H1 (cell line): ENCODE measurements at regions not wholly inside any gene's neighbourhood (a gene's known extent, or its start where the extent isn't known, plus 50 kb on each side); places are given as distances from the start of the nearest gene placed in this dataset.

Experiments
- CTCF ChIA-PET: fragments of 300-600 bp; sonication (Branson Sonifier 250); formaldehyde crosslinking; loops from one replicate; lab custom pipeline; 2021; ENCODE audit not compliant: partially characterized antibody; lab: Charles Lee
- POLR2A ChIA-PET: fragments of 300-600 bp; sonication (Branson Sonifier 250); formaldehyde crosslinking; loops from one replicate; lab custom pipeline; 2021; ENCODE audit warnings: inconsistent platforms; ENCODE audit not compliant: partially characterized antibody; lab: Charles Lee
- DNase-seq, 2 experiments: peaks; one replicate each; pipeline versions ENCODE4 v3.0.0 to v3.0.0-alpha.2; 2010 to 2022; ENCODE audit warnings: low spot score in 2 of 2, low read depth in 1 of 2, mixed read lengths in 1 of 2
- FAIRE-seq: peaks from 2 replicates; lab custom pipeline; 2011; peaks lifted over from hg19 to GRCh38; lab: Jason Lieb, UNC
- H2AFZ ChIP-seq: 2 replicates; pipeline ENCODE4 v1.8.1; 2012; ENCODE audit warnings: low read length, inconsistent platforms
- H2AK5ac ChIP-seq: 2 replicates; pipeline ENCODE4 v1.6.1; 2013; ENCODE audit warnings: low read depth, low read length
- H2BK120ac ChIP-seq: replicated peaks from 2 replicates; pipeline ENCODE3; 2013; ENCODE audit warnings: low read depth, low read length, inconsistent platforms
- H2BK12ac ChIP-seq: 2 replicates; pipeline ENCODE4 v1.6.1; 2013; ENCODE audit warnings: low read depth, low read length
- H2BK15ac ChIP-seq: 2 replicates; pipeline ENCODE4 v1.6.1; 2013; ENCODE audit warnings: low read length
- H2BK20ac ChIP-seq: 2 replicates; pipeline ENCODE4 v1.6.1; 2013; ENCODE audit warnings: low read length
- H2BK5ac ChIP-seq: 2 replicates; pipeline ENCODE4 v1.6.1; 2013; ENCODE audit warnings: low read depth, low read length
- H3K14ac ChIP-seq: 2 replicates; pipeline ENCODE4 v1.6.1; 2013; ENCODE audit warnings: inconsistent platforms; ENCODE audit not compliant: insufficient read length
- H3K18ac ChIP-seq: 2 replicates; pipeline ENCODE4 v1.6.1; 2013; ENCODE audit warnings: low read length; ENCODE audit errors: extremely low read depth
- H3K23ac ChIP-seq: 2 replicates; pipeline ENCODE4 v1.6.1; 2013; ENCODE audit warnings: inconsistent platforms; ENCODE audit not compliant: insufficient read length
- H3K23me2 ChIP-seq: 2 replicates; pipeline ENCODE4 v1.6.1; 2013; ENCODE audit warnings: low read depth, low read length
- H3K27ac ChIP-seq: 2 replicates; pipeline ENCODE4 v1.6.1; 2011; ENCODE audit warnings: low read depth, low read length, inconsistent platforms
- H3K27me3 ChIP-seq, 4 experiments: replicated peaks in 1 of 4; 1 replicate in 1 of 4; 2 replicates in 3 of 4; pipeline versions ENCODE4 v1.6.1 to v1.8.1; 2011 to 2013; ENCODE audit warnings: low read length in 3 of 4, mild to moderate bottlenecking in 3 of 4, inconsistent platforms in 2 of 4, mixed read lengths in 2 of 4, moderate library complexity in 1 of 4; ENCODE audit not compliant: control insufficient read depth in 3 of 4, insufficient read depth in 3 of 4; ENCODE audit errors: extremely low read depth in 1 of 4
- H3K36me3 ChIP-seq, 4 experiments: 2 replicates each; pipeline versions ENCODE4 v1.6.1 to v1.8.1; 2011 to 2013; ENCODE audit warnings: mild to moderate bottlenecking in 4 of 4, low read length in 3 of 4, moderate library complexity in 2 of 4, control low read depth in 1 of 4, inconsistent platforms in 1 of 4; ENCODE audit not compliant: insufficient read depth in 4 of 4, control insufficient read depth in 2 of 4
- H3K4ac ChIP-seq: replicated peaks from 2 replicates; pipeline ENCODE3; 2013; ENCODE audit warnings: low read length, low read depth, mixed read lengths, inconsistent platforms; ENCODE audit not compliant: insufficient read length
- H3K4me1 ChIP-seq, 4 experiments: replicated peaks in 1 of 4; 1 replicate in 1 of 4; 2 replicates in 3 of 4; pipeline versions ENCODE4 v1.6.1 to v1.8.1; 2011 to 2013; ENCODE audit warnings: low read length in 3 of 4, inconsistent platforms in 2 of 4, mixed read lengths in 1 of 4; ENCODE audit not compliant: insufficient read depth in 4 of 4, control insufficient read depth in 3 of 4
- H3K4me2 ChIP-seq, 2 experiments: 2 replicates each; pipeline versions ENCODE4 v1.6.1 to v1.8.1; 2011 to 2013; ENCODE audit warnings: low read depth in 2 of 2, low read length in 2 of 2, control low read depth in 1 of 2, inconsistent platforms in 1 of 2, mild to moderate bottlenecking in 1 of 2; ENCODE audit not compliant: insufficient read depth in 1 of 2
- H3K4me3 ChIP-seq, 4 experiments: fragments of 200-600, 300-600 bp in 1 of 4; sonication (generic), shearing (Covaris generic), sonication (Bioruptor Twin) in 1 of 4; 2 replicates each; pipeline versions ENCODE4 v1.5.1 to v1.8.1; 2011 to 2016; ENCODE audit warnings: low read length in 4 of 4, low read depth in 3 of 4, control low read depth in 2 of 4, inconsistent platforms in 2 of 4, mild to moderate bottlenecking in 2 of 4, mixed read lengths in 1 of 4, moderate library complexity in 1 of 4; ENCODE audit not compliant: insufficient read depth in 2 of 4; ENCODE audit errors: extremely low read depth in 1 of 4
- H3K56ac ChIP-seq: replicated peaks from 2 replicates; pipeline ENCODE3; 2013; ENCODE audit warnings: low read depth, mild to moderate bottlenecking, mixed read lengths, low read length, inconsistent platforms; ENCODE audit not compliant: insufficient read length
- H3K79me1 ChIP-seq: 2 replicates; pipeline ENCODE4 v1.6.1; 2013; ENCODE audit warnings: low read depth, low read length, control low read depth
- H3K79me2 ChIP-seq, 2 experiments: 2 replicates each; pipeline versions ENCODE4 v1.6.1 to v1.8.1; 2012 to 2013; ENCODE audit warnings: low read length in 2 of 2, mild to moderate bottlenecking in 2 of 2, inconsistent platforms in 1 of 2; ENCODE audit not compliant: insufficient read depth in 2 of 2, control insufficient read depth in 1 of 2
- H3K9ac ChIP-seq, 4 experiments: replicated peaks in 1 of 4; 1 replicate in 1 of 4; 2 replicates in 3 of 4; pipeline versions ENCODE4 v1.6.1 to v1.8.1; 2011 to 2013; ENCODE audit warnings: low read depth in 3 of 4, low read length in 3 of 4, control low read depth in 2 of 4, mild to moderate bottlenecking in 2 of 4, moderate library complexity in 2 of 4, inconsistent platforms in 1 of 4; ENCODE audit errors: extremely low read depth in 1 of 4
- H3K9me3 ChIP-seq, 2 experiments: 2 replicates each; pipeline versions ENCODE4 v1.6.1 to v1.8.1; 2012 to 2013; ENCODE audit warnings: mild to moderate bottlenecking in 2 of 2, moderate library complexity in 2 of 2, control low read depth in 1 of 2, inconsistent platforms in 1 of 2, low read depth in 1 of 2, low read length in 1 of 2, mixed read lengths in 1 of 2; ENCODE audit not compliant: insufficient read depth in 2 of 2
- H4K20me1 ChIP-seq, 2 experiments: replicated peaks in 1 of 2; 2 replicates each; pipeline versions ENCODE3 to v1.8.1; 2011 to 2013; ENCODE audit warnings: inconsistent platforms in 2 of 2, low read length in 2 of 2, mild to moderate bottlenecking in 1 of 2; ENCODE audit not compliant: insufficient read depth in 2 of 2, control insufficient read depth in 1 of 2
- H4K5ac ChIP-seq: 2 replicates; pipeline ENCODE4 v1.6.1; 2013; ENCODE audit warnings: low read length, low read depth, mixed read lengths, inconsistent platforms; ENCODE audit not compliant: insufficient read length
- H4K8ac ChIP-seq: 2 replicates; pipeline ENCODE4 v1.8.0; 2013; ENCODE audit warnings: mild to moderate bottlenecking, moderate library complexity, low read length, inconsistent platforms; ENCODE audit not compliant: insufficient read depth; ENCODE audit errors: extremely low read depth
- H4K91ac ChIP-seq: replicated peaks from 2 replicates; pipeline ENCODE3; 2013; ENCODE audit warnings: low read length, mixed read lengths, inconsistent platforms; ENCODE audit not compliant: insufficient read length
- BCL11A ChIP-seq, 2 experiments: IDR thresholded peaks; one replicate each; pipeline ENCODE4 v1.6.1; 2011; ENCODE audit warnings: low read depth in 2 of 2, low read length in 2 of 2, mild to moderate bottlenecking in 2 of 2
- BRCA1 ChIP-seq: IDR thresholded peaks from 2 replicates; pipeline ENCODE4 v1.6.1; 2012; ENCODE audit warnings: low read depth, low read length, improper control_type of control experiment
- CHD1 ChIP-seq: IDR thresholded peaks from 2 replicates; pipeline ENCODE4 v1.6.1; 2012; ENCODE audit warnings: low read depth, low read length, improper control_type of control experiment
- CREB1 ChIP-seq: IDR thresholded peaks from 2 replicates; pipeline ENCODE4 v1.6.1; 2012; ENCODE audit warnings: inconsistent platforms
- EGR1 ChIP-seq: IDR thresholded peaks from 2 replicates; pipeline ENCODE4 v1.6.1; 2011; ENCODE audit warnings: low read depth, low read length, borderline replicate concordance
- JUN ChIP-seq: IDR thresholded peaks from 2 replicates; pipeline ENCODE4 v1.6.1; 2011; ENCODE audit warnings: low read depth, mild to moderate bottlenecking, improper control_type of control experiment, low read length
- KDM5A ChIP-seq: fragments of 200-600 bp; IDR thresholded peaks from 2 replicates; pipeline ENCODE4 v1.7.1; 2012; ENCODE audit warnings: mild to moderate bottlenecking, low read length, inconsistent platforms, mixed read lengths
- NRF1 ChIP-seq: IDR thresholded peaks from 2 replicates; pipeline ENCODE4 v1.6.1; 2011; ENCODE audit warnings: mild to moderate bottlenecking, low read depth, low read length, improper control_type of control experiment
- PHF8 ChIP-seq: fragments of 200-600 bp; sonication (generic); conservative IDR thresholded peaks from 2 replicates; pipeline ENCODE4 v1.7.1; 2012; ENCODE audit warnings: low read depth, mild to moderate bottlenecking, inconsistent platforms, low read length, moderate library complexity
- POLR2AphosphoS5 ChIP-seq: IDR thresholded peaks from 2 replicates; pipeline ENCODE4 v1.6.1; 2011; ENCODE audit warnings: low read depth, low read length
- SRF ChIP-seq: IDR thresholded peaks from 2 replicates; pipeline ENCODE4 v1.6.1; 2011; ENCODE audit warnings: mild to moderate bottlenecking, low read depth, low read length, moderate library complexity
- TAF7 ChIP-seq: optimal IDR thresholded peaks from 2 replicates; pipeline ENCODE3; 2011; ENCODE audit warnings: low read depth, mild to moderate bottlenecking, inconsistent platforms, low read length, moderate library complexity, borderline replicate concordance
- TEAD4 ChIP-seq: IDR thresholded peaks from 2 replicates; pipeline ENCODE4 v1.6.1; 2012; ENCODE audit warnings: low read depth, low read length, inconsistent platforms, mixed read lengths
- USF2 ChIP-seq: IDR thresholded peaks from 2 replicates; pipeline ENCODE4 v1.6.1; 2011; ENCODE audit warnings: low read length, improper control_type of control experiment
- TF ChIP-seq, protein P1 (sequence below): IDR thresholded peaks from 2 replicates; pipeline ENCODE4 v1.6.1; 2012; ENCODE audit warnings: low read length, inconsistent platforms

- Histone ChIP-seq H2BK20ac (no peak overlapping the region), H3K56ac (no peak overlapping the region), H2AK5ac (no peak overlapping the region), H4K91ac (no peak overlapping the region), H4K5ac (no peak overlapping the region), H2BK15ac (no peak overlapping the region), H3K4ac (no peak overlapping the region), H4K8ac (no peak overlapping the region), H3K79me2 (no peaks in the 10 kb centered on the region), H3K27me3 (no peaks in the 10 kb centered on the region), H2BK12ac (no peak overlapping the region), H3K4me3 (no peak overlapping the region), H3K9me3 (peaks cover 4 to 8% of the 10 kb centered on the region in 2 experiments; a peak in 3 of 4 replicates), H3K14ac (no peak overlapping the region), H2BK120ac (no peak overlapping the region), H4K20me1 (no peaks in the 10 kb centered on the region), H3K27ac (no peak overlapping the region), H3K18ac (no peak overlapping the region), H3K4me1 (no peaks in the 10 kb centered on the region), H3K36me3 (no peaks in the 10 kb centered on the region), H3K9ac (no peak overlapping the region), H3K23me2 (no peaks in the 10 kb centered on the region), H3K79me1 (no peaks in the 10 kb centered on the region), H3K23ac (no peak overlapping the region), H3K4me2 (no peak overlapping the region), H2AFZ (no peak overlapping the region), H2BK5ac (no peak overlapping the region)
- POLR2A ChIA-PET, result no interaction called here
- CTCF ChIA-PET, result no interaction called here
- DNase-seq (no peak), FAIRE-seq (no peak)
- TF ChIP-seq JUN (no peak), POLR2AphosphoS5 (no peak), NRF1 (no peak), CREB1 (no peak), USF2 (no peak), CHD1 (no peak), SRF (no peak), TAF7 (no peak), PHF8 (no peak), BCL11A (IDR thresholded peaks at IDR 0.05; ENCODE audit: low read depth in 2 of 2, low read length in 2 of 2) (no peak), EGR1 (no peak), KDM5A (no peak), TEAD4 (no peak), BRCA1 (no peak)
- TF ChIP-seq, protein P1, sequence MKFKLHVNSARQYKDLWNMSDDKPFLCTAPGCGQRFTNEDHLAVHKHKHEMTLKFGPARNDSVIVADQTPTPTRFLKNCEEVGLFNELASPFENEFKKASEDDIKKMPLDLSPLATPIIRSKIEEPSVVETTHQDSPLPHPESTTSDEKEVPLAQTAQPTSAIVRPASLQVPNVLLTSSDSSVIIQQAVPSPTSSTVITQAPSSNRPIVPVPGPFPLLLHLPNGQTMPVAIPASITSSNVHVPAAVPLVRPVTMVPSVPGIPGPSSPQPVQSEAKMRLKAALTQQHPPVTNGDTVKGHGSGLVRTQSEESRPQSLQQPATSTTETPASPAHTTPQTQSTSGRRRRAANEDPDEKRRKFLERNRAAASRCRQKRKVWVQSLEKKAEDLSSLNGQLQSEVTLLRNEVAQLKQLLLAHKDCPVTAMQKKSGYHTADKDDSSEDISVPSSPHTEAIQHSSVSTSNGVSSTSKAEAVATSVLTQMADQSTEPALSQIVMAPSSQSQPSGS, result no peak
Measured at GRCh38 chr5:159713254-159713653, 203.0 kb upstream of the ADRA1B start.
